ENCODE measurements at regions not wholly inside any gene's neighbourhood (a gene's known extent, or its start where the extent isn't known, plus 50 kb on each side); places are given as distances from the start of the nearest gene placed in this dataset.

- DNase-seq (ENCODE audit: low read depth, low spot score): no peak
These were observed 92.5 kb upstream of the ABI3BP start for GRCh38 chr3:101085752-101086151.

- DNase-seq (ENCODE audit: low read depth, low spot score): no peak
These were observed 91.2 kb upstream of the ABI3BP start for GRCh38 chr3:101084404-101084803.

GRCh38 chr3:101081999-101082398, 88.8 kb upstream of the ABI3BP start:
- DNase-seq (ENCODE audit: low read depth, low spot score): no peak

DNA sequence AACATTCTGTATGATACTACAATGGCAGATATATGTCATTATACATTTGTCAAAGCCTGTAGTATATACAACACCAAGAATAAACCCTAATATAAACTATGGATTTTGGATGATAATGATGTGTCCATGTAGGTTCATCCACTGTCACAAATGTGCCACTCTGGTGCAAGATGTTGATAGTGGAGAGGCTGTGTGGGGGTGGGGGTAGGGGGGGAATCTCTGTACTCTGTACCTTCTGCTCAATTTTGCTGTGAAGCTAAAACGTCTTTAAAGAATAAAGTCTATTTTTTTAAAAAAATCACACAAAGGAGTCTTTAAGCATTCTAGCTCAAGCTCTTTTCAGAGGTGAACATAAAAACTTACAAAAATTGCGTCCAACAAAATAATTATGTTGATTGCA, 88.2 kb upstream of the ABI3BP start:
- DNase-seq (ENCODE audit: low read depth, low spot score): no peak

GRCh38 chr3:101077361-101078011, 84.3 kb upstream of the ABI3BP start:
- no peak for DNase-seq (ENCODE audit: low read depth, low spot score)

DNA sequence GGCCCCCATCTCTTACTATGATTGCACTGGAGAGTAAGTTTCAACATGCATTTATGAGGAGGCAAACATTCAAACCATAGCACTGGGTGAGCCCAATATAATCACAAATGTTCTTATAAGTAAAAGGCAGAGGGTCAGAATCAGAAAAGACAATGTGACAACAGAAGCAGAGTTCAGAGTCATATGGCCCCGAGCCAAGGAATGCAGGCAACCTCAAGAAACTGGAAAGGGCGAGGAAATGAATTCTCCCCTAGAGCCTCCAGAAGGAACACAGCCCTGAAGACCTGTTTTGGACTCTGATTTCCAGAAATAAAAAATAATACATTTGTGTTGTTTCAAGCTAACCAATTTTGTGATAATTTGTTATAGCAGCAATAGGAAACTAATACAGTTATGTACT, 81.3 kb upstream of the ABI3BP start:
- DNase-seq (ENCODE audit: low read depth, low spot score): no peak

GRCh38 chr3:101072300-101072699, 79.1 kb upstream of the ABI3BP start:
- no peak for DNase-seq (ENCODE audit: low read depth, low spot score)

GRCh38 chr3:101070799-101071121, 77.5 kb upstream of the ABI3BP start:
- no peak for DNase-seq (ENCODE audit: low read depth, low spot score)

DNA sequence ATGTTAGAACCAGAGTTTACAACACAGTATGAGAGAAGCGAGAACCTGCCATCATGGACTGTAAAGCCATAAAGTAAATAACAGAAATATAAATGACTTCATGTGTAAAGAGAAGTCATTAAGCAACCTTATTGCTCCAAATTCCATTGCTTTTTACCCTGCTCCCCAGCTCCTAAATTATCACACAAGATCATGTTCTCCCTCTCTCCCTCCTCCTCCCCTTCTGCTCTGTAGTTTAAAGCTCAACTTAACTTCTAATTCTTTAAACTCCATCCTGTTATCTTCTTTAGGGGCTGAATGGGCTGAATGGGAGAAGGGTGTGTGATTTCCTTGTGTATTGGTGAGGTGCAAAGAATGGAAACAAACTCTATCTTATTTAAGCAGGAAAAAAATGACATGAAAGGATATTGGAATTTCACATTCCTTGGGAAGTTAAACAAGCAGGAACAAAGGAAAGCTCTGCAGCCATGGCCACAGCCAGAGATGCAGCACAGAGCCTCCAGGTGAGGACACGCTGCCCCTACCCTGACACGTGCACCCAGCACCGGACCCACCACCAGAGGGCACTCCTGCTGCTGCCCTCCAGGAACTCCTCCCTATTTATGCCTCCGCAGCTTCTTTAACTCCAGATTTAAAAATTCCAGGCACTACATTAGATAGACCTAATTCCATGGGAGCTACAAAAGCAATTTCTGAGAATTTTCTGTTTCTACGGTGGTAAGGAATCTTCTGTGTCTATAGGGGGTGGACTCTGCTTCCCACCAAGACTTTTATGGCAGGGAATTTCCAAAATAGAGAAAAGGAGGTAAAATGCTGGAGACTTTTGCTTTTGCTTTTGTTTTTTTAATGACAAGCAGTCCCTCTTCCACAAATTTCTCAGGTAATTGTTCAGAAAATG, 76.9 kb upstream of the ABI3BP start:
- DNase-seq (ENCODE audit: low read depth, low spot score): no peak

- no peak for DNase-seq (ENCODE audit: low read depth, low spot score)
These were observed 75.8 kb upstream of the ABI3BP start for GRCh38 chr3:101068876-101069606.

GRCh38 chr3:101066711-101067129, 73.5 kb upstream of the ABI3BP start:
- no peak for DNase-seq (ENCODE audit: low read depth, low spot score)

DNA sequence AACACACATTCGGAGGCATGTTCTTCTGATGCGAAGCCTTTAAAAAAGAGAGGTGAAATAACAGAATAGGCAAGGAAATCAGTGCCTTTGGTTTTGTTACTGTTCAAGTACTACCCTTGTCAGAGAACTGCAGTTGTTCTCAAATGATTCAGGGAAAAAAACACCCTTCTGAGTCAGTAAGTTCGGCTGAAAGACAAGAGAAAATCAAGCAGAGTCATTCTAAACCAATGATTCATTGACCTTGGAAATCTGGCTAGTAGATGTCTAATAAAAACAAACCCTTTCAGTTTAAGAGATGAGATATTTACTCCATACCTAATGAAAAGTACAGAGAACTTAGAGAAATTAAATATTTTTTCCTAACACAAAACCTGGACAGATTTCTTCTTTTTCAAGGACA, 72.7 kb upstream of the ABI3BP start:
- peak; percentile 64 for DNase-seq (ENCODE audit: low read depth, low spot score)

DNA sequence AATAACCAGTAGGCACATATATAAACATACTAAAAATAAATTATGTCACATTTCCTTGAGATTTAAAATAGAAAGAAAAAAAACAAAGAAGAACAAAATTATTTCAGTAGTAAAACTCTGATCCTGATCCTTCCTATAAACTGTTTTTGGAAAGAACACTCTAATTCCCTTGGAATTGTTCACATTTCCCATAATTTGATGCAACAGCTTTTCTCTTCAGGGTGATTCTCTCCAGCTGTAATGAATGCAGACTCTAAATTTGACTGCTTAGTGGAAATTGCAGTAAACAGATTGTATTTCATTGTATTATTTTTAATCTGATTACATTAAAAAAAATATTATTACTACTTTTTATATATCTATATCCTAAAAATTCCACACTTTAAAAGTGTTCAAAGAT, 70.2 kb upstream of the ABI3BP start:
- no peak for DNase-seq (ENCODE audit: low read depth, low spot score)

GRCh38 chr3:101061312-101061711, 68.1 kb upstream of the ABI3BP start:
- no peak for DNase-seq (ENCODE audit: low read depth, low spot score)

GRCh38 chr3:101050866-101051265, 57.6 kb upstream of the ABI3BP start:
- DNase-seq (ENCODE audit: low read depth, low spot score): no peak

GRCh38 chr3:101050046-101050445, 56.8 kb upstream of the ABI3BP start:
- DNase-seq (ENCODE audit: low read depth, low spot score): no peak

GRCh38 chr3:101049532-101049931, 56.3 kb upstream of the ABI3BP start:
- DNase-seq (ENCODE audit: low read depth, low spot score): no peak

- no peak for DNase-seq (ENCODE audit: low read depth, low spot score)
These were observed 50.5 kb upstream of the ABI3BP start for GRCh38 chr3:101043687-101044078.

DNA sequence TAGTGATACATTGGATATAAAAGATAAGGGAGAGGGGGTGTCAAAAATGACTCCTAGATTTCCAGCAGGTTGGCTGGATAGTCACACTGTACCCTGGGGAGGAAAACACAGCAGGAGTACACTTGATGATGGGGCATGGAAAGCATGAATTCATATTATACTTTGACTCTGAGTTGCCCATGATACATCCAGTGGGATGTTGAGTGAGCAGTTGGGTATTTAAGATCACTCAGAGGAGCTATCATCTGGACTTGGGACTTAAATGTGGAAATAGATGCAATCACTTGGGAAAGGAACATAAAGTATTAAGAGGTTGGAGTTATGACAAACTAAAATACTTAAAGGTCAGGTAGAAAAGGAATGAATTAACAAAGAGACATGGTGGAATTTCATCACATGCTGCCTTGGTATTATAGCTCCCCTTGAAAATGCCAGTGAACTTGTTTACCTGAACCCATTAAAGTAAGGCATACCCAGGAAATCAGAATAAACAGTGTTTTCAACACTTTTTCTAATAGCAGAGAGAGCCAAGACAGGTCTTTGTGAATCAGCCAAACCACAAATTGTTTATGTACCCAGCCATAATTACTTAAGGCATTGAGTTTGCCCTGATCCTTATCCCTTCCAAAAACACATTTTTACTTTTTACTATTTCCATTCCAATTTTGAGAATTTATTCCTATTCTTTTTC, 49.9 kb upstream of the ABI3BP start:
- no peak for DNase-seq (ENCODE audit: low read depth, low spot score)
